RKO (cell line): ENCODE measurements at regions not wholly inside any gene's neighbourhood (a gene's known extent, or its start where the extent isn't known, plus 50 kb on each side); places are given as distances from the start of the nearest gene placed in this dataset.
A peak's percentile ranks its signal among the peaks of the same experiment; 100 is the strongest.
"Not testable (repeated sequence)": the region's sequence is repeated elsewhere in the genome, so short reads cannot be mapped to it uniquely, and the experiment has no call there.

Source experiments
- DNase-seq: peaks from one replicate; pipeline ENCODE4 v3.0.0-alpha.2; 2016; ENCODE audit warnings: low spot score

DNA sequence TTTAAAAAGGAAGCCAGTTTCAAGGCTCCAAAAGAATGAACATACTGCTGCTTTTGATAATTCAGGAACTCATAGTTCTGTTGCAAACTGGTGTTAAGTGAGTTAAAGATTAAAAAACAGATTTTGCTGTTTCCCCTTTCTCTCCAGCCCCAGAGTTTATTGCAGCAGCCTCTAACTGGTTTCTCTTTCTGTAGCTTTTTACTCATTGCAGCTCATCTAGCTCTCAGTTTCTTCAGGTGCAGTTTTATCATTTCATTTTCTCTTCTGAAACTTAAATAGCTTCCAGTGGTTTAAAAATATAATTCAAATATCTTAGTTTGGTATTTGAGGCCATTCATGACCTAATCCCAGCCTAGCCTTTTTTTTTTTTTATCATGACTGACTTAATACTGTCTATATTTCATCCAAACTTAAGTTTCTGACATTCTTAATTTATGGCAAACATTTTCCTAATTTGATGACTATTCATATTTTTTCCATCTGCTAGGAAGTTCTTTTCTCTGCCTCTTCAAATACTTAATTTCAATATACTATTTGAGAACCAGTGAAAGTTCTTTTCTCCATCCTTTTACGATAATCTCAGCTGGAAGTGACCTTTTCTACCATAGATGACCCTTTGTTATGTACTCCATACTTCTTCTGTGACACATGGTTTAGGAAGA lies 252.7 kb upstream of the GRIA1 start:
- DNase-seq, result no peak

DNA sequence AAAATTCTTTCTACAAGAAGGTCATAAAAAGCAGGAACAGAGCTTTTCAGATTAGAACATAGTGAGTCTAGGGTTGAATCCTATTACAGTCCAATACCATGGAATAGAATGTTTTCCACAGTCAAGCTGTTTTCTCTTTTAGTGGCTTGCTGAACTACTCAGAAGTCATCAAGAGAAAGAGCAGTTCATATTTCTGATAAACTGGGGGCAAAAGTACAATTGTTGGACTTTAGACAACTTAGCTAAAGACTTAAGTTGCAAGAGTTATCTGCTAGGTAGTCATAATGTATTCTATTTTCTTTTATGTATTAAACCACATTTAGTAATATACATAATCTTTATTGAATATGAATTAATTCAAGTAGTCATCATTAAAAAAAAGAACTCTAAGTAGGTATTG lies 233.1 kb upstream of the GRIA1 start:
- DNase-seq, result no peak

DNA sequence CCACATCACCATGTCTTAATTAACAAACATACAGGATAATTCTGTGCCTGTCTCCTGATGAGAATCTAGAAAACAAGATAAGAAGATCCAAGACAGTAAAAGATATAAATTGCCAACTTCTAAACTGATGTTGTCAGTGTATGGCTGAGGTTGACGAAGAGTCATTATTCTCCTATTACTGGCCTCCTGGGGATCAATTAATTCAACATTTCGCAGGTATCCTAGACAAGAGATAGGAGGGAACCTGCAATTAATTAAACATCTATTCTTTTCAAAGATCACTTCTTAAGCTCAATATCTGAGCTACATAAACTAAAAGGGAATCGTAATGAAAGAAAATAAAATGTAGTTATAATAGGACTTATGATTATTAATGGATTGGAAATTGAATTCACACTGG lies 232.0 kb upstream of the GRIA1 start:
- no peak for DNase-seq

DNA sequence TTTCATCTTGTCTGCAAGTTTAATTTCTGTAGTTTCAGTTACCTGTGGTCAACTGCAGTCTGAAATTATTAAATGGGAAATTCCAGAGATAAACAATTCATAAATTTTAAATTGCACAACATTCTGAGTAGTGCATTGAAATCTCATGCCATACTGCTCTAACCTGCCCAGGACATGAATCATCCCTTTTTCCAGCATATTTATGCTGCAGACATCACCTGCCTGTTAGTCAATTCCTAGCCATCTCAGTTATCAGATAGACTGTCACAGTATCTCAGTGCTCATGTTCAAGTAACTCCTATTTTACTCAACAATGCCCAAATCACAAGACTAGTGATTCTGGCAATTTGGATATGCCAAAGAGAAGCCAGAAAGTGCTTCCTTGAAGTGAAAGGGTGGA lies 223.0 kb upstream of the GRIA1 start:
- no peak for DNase-seq

DNA sequence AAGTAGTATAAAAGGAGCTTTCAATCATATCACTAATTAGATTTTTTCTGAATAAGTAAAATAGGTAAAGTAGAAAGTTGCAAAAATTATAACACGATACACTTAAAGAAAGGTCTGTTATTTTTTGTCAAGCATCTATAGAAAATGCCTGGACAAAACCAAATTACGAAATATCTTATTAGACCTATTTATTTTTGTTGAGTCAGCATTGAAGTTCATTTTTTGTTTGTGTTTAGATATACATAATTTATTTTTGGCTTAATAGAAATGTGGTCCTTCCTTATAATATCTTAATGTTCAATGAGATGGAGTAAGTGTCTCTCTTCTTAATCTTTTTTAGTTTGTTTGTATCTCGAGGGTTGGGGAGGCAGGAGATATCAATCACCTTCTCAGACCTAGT lies 214.8 kb upstream of the GRIA1 start:
- DNase-seq, result no peak

DNA sequence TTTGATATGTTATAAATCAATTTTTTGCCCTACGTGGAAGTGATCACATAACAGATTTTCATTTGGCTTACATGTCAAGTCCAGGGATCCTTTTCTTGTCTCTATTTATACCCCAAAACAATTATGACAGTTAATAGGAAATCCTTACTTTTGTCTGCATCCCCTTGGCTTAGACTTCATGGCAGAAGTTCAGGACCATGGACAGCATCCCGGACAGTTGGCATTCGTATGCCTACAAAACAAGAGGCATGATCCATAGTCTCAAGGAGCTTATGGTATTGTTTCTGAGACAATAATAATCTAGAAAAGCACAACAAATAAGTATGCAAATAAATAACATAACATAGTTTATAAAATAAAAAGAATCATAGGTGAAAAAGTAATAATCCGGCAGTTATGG lies 214.3 kb upstream of the GRIA1 start:
- DNase-seq, result peak; percentile 60

DNA sequence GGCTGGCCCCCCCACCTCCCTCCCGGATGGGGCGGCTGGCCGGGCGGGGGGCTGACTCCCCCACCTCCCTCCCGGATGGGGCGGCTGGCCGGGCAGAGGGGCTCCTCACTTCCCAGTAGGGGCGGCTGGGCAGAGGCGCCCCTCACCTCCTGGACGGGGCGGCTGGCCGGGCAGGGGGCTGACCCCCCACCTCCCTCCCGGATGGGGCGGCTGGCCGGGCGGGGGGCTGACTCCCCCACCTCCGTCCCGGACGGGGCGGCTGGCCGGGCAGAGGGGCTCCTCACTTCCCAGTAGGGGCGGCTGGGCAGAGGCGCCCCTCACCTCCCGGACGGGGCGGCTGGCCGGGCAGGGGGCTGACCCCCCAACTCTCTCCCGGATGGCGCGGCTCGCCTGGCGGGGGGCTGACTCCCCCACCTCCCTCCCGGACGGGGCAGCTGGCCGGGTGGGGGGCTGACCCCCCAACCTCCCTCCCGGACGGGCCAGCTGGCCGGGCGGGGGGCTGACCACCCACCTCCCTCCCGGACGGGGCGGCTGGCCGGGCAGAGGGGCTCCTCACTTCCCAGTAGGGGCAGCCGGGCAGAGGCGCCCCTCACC lies 194.1 kb upstream of the GRIA1 start:
- DNase-seq, result not testable (repeated sequence)

DNA sequence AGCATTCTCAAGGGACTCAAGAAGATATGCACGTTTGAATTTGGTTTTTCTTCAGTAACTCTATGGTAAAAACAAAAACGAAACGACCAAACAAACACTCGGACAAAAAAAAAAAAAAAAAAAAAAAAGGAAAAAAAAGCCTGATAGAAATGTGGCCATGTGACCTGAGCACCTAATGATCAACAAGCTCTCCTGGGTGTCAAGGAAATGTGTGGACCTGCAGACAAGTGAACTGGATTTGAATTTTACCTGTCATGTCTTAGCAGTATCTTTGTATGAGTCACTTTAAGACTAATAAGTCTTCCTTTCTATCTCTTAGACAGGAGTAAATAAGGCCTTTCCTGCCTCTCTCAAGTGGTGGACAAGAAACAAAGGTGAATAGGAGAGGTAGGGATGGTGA lies 190.6 kb upstream of the GRIA1 start:
- no peak for DNase-seq

DNA sequence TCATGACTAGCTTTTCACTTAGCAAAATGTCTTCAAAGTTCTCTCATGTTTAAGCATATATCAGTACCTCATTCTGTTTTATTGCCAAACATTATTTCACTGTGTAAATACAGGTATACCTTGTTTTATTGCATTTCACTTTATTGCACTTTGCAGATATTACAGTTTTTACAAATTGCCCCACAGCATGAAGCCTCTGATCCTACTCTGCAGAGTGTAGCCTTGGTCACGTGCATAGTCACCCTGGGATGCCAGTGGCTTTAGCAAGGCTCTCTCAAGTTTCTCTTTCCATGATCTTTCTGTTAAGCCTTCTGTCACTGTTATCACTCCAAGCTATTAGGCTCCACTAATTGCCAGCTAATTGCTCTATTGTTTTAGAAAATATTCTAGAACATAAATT lies 182.2 kb upstream of the GRIA1 start:
- no peak for DNase-seq

DNA sequence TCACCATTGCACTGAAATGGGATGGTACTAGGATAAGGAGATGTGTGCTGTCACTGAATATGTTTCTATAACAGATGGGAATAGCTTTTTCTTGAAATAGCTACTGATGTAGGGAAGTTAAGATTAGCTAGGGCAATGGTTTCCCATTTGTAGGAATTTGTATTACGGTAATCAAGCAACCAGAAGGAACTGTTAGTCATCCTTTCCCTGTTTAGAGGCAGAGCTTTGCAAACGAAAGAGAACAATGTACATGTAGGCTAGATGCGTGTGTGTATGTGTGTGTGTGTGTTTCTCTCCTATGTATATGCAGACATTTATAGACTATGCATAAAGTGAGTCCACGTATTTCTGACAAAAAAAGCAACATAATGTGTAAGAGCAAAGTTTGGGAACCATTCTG lies 171.9 kb upstream of the GRIA1 start:
- no peak for DNase-seq

DNA sequence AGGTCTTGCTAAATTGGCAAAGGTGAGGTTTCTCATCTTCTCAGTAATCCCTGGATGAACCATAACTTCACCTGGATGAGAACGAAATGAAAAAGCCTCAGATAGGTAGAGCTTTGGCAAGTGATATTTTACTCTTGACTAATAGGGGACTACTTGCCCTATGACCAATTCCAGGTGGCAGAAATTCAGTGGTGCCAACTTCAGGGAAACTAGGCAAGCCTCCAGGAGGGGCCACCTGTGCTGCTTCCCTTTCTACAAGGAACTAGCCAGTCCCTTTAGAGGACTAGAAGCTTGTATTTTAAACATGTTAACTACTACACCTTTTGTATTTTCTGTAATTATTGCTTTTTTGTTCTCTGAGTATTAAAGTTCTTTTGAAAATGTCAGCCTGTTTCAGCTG lies 169.0 kb upstream of the GRIA1 start:
- no peak for DNase-seq

DNA sequence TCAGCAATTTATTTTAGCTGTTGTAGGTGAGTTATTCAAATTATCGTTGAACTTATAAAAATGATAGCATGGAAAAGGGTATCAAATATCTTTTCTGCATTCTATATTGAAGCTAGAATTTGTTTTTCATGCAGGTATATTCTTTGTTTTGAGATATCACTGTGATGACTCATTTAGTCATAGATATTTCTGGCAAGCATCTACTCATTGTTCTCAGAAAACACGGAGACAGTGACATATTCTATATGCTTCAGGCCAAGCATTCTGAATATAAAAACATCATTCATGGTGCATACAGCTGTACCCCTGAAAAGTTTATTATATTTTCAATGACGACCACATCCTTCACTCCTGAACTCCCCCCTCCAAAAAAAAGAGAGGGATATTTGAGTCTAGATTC lies 150.3 kb upstream of the GRIA1 start:
- DNase-seq, result no peak

DNA sequence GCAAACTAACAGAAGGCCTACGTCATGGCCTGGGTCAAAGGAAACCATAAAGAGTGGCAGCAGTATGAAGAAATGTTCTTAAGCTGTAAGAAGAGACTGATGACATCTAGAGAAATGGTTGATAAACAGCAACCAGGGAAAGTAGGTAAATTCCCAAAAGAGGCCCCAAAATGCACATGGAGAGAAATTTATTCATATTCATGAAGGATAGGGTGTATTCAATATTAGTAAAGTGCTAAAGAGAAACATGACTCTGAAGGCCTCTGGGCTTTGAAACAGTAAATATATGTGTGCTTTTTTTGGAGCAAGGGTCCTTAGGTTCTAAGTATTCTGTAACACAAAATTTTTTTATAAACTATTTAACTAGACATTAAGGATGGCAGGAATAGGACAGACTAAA lies 149.7 kb upstream of the GRIA1 start:
- DNase-seq, result no peak

DNA sequence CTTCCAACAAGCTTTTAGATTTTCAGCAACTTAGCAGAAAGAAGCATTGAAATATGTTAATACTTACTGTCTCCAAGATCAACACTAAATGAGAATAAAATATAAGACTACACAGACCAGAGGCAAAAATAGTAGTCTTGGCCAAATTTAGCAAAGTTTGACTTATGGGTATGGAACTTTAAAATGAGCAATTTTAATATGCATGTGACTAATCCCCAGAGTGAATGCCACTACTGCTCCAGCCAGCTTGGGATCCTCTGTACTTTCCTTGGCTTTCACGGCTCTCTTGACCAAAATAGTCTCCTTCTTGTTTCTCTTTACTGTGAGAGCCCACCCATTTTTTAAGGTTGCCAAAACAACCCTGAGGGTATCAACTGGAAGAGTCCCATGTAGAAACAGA lies 148.0 kb upstream of the GRIA1 start:
- no peak for DNase-seq

DNA sequence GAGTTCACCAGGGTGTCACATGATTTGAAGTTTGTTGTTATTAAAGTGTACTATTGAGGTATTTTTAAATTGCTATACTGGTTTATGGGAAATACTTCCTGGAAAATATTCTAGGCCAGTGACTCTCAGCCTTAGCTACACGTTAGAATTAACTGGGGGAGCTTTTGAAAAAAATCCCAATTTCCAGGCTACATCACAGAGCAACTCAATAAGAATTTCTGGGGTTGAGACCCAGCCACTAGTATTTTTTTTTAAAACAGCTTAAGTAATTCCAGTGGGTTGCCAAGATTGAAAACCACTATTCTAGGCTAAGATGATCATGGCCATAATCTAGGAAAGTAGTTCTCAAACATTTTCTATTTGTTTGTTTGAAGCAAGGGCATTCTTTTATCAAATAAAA lies 142.9 kb upstream of the GRIA1 start:
- DNase-seq, result no peak

DNA sequence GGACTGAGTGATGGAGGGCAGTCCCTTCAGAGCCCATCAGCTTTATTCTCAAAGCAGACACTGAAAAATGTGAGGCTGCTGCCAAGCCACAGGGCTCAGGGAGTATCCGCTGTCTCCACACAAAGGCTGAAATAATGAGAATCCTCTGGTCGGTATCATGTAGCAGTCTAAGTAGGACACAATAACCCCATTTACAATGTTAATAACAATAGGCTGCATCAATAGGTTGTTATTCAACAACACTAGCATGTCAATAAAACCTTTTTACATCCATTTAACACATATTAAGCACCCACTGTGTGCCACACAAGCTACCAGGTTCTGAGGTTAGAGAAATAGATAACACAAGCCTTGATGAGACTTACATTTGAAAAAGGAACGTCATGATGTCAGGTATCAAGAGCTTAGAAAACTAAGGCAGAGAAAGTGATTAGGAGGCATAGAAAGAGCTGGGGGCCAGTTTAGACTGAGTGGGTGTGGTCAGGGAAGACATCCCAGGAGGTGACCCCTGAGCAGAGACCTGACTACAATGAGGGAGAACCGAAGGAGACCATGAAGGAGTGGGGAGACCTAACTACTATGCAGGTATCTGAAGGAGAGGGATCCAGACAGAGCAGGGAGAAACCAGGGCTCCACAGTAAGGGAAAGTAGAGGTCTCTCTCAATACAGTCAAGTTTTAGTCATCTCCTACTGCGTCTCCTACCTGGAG lies 140.1 kb upstream of the GRIA1 start:
- DNase-seq, result no peak

DNA sequence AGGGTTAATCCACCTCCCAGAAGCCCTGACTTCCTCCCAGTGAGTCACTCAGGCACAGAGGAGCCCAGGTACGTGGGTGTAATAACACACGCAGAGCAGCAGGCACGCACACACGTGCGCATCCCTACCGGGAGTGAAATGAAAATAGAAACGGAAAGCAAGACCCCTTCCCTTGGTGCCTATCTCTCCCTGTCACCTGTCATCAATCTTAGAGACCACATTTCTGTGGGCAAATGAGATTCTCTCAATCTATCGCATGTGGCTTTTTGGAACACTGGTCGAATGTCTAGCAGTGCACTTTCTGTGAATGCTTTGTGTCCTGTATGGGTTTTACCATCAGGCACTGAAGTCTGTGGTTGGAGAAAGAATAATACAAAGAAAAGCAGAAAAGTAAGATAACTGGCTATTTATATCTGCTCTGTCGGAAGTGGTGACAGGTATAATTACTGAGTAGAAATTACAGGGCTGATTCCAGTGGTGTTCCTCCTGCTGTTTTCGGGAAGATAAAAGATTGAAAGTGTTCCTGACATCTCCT lies 137.7 kb upstream of the GRIA1 start:
- no peak for DNase-seq

DNA sequence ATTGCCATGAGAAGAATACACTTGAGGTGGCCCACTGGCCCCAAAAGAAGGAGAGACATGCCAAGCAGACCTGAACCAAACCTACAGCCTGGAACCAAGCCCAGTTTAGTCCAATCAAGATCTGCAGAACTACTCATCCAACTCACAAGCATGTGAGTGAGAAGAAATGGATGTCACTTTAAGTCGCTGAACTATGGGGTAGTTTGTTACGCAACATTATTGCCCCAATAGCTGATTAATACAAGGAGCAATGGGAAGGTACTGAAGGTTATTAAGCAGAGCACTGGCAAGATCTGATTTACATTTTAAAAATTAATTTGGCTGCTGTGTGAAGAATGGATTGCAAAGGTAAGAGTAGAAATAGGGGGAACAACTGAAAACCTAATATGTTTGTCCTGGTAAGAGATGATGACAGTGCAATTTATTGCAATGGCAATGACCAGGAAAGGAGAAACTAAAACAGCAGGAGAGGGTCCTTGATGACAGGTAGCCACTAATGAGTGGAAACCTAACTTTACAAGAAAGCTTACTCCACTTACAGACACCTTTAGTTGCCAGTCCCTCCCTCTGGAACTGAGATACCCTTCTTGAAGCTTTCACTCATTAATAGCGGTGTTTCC lies 132.9 kb upstream of the GRIA1 start:
- DNase-seq, result no peak

DNA sequence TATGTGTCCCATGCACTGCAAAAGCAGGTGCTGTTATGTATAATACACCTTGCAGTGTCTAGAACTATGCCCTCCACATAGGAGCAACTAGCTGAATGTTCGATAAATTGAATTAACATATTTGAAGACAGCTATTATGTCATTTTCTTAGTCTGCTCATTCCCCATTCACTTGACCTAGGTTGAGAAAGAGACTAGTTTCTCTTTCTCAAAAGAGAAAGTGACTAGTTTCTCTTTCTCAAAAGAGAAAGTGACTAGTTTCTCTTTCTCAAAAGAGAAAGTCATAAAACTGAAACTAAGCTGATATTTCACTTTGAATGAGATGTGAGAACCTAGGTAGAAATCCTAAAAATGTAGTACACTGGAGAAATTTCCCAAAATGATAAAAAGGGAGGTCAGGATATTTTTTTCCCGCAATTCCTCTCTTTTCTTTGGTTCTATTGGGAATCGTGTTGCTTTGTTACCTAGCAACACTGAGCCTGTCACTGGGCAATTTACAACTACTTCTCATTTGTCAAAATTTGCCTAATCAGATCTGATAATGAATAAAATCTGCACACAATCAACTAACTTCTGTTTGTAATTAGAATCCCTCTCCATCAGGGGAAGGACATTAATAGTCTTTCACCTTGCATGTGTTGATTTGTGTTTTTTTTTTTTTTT lies 132.0 kb upstream of the GRIA1 start:
- DNase-seq, result no peak

DNA sequence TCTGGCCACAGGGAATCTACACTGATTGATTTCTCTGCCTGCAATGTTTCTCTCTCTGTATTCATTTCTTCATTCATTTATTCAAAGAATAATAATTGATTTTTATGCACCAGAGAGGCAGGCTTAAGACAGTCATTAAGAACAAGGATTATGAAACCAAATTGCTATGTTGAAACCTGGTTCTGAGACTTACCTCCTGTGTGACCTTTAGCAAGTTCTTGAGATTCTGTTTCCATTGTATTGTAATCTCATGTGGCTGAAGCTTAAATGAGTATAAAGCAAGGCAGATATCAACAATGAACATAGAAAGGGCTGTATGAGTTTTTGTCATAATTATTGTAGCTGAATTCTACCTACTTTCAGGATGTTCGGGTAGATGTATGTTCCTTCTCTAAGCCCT lies 129.6 kb upstream of the GRIA1 start:
- no peak for DNase-seq

DNA sequence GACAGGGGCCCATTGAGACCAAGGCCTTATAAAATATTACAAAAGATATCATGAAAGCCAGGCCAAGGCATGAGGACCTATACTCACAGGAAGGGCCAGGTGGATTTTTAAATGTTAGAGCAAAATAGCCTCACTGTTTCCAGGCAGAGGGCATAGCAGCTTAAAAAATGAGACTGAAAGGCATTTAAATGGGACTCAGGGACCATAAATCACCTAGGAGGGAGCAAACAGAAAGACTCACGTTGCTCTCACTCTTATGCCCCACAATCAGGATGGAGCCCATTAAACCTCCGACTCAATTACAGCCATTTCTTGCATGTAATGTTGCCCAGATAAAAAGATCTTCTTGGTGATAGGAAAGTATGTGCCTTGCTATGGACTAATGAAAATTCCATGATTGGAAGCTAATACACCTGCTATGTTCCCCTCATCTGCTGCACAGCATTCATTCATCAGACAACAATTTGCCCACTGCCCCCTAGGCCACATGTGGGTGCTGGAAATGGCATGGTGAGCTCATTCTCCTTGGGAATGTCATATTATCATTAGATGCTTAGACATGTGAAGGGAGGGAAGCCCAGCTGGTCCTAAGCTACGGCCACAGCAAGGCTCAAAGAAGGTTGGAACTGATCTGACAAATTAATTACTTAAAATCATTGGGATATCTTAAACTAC lies 128.6 kb upstream of the GRIA1 start:
- no peak for DNase-seq

DNA sequence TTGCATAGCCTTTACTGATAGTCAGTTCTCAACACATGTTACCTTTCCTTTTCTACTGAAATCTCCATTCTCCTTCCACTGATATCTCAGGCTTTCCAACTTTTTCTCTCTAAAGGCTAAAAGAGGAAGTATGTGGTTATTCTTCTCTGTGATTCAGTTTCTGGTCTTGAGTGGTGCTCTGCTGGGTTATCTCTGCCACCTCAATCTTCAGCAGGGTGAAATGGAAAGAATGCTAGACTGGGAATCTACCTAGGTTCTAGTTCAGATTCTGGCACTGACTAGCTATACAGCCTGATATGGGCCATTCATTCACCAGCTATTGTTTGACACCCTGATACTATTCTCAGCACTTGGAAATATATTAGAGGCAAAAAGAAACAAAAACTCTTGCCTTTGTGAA lies 124.9 kb upstream of the GRIA1 start:
- no peak for DNase-seq
